Muscle layer of colon (tissue), 2 donors: ENCODE measurements at regions not wholly inside any gene's neighbourhood (a gene's known extent, or its start where the extent isn't known, plus 50 kb on each side); places are given as distances from the start of the nearest gene placed in this dataset.

Experiments
- H3K27ac ChIP-seq: one replicate; pipeline ENCODE4 v1.7.0; 2013; ENCODE audit warnings: low read depth, mild to moderate bottlenecking, low read length, moderate library complexity
- H3K27me3 ChIP-seq, 2 donors: one replicate each; pipeline ENCODE4 v1.7.0; 2013; ENCODE audit warnings: low read length in 2 of 2, mild to moderate bottlenecking in 2 of 2; ENCODE audit not compliant: insufficient read depth in 2 of 2, control insufficient read depth in 1 of 2
- H3K36me3 ChIP-seq: one replicate; pipeline ENCODE4 v1.7.0; 2013; ENCODE audit warnings: mild to moderate bottlenecking, low read length; ENCODE audit not compliant: insufficient read depth
- H3K4me1 ChIP-seq: one replicate; pipeline ENCODE4 v1.7.0; 2013; ENCODE audit warnings: mild to moderate bottlenecking, low read length; ENCODE audit not compliant: insufficient read depth
- H3K4me3 ChIP-seq, 2 donors: one replicate each; pipeline ENCODE4 v1.7.0; 2013; ENCODE audit warnings: low read length in 2 of 2, low read depth in 1 of 2, mild to moderate bottlenecking in 1 of 2, moderate library complexity in 1 of 2
- H3K9ac ChIP-seq: one replicate; pipeline ENCODE4 v1.7.0; 2013; ENCODE audit warnings: low read length
- H3K9me3 ChIP-seq: one replicate; pipeline ENCODE4 v1.7.0; 2013; ENCODE audit warnings: mild to moderate bottlenecking, low read length
- donor health status: abdominal sarcoma.
- donor health status: Adenocarcinoma of cecum.

DNA sequence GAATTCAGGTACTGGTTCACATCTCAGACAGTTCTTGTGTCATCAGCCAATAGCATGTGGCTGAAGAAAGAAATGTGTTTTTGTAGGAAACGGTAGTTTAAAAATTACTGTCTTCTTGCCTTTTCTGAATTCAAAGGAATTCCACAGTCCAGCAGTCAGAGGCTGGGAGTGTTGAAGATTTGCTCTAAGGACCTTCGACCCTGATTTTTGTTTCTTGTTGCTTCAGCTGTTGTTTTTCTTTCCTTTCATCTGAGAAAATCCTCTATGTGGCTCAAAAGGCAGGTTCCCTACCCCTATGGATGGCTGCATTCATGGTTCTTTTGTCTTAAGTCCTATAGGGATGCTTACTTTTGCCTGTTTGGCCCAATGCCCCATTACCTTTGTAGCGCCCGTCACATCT is 304.9 kb downstream of the TMEM167A start:
- no peaks in the 10 kb centered on the region for H3K4me1 ChIP-seq
- no peaks in the 10 kb centered on the region for H3K9me3 ChIP-seq
- H3K36me3 ChIP-seq, result no peaks in the 10 kb centered on the region
- H3K27ac ChIP-seq, result no peak overlapping the region
- no peak overlapping the region for H3K4me3 ChIP-seq
- H3K9ac ChIP-seq, result no peak overlapping the region
- no peaks in the 10 kb centered on the region for H3K27me3 ChIP-seq

DNA sequence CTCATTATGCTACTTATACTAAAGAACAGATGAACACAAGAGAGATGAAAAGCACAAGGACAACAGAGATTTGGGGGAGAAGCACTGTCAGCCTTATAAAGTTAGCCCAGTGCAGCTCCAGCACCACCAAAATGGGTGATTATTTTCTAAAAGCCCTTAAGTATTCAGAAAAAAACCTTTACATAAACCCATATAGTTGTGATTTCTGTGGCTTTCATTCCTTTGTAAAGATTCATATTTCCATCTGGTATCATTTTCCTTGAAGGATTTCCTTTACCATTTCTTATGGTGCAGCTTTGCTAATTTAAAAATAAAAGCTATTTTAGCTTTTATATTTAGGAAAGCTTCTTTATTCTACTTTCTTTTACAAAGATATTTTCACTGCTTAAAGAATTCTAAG is 311.0 kb downstream of the TMEM167A start:
- H3K27ac ChIP-seq, result no peak overlapping the region
- no peak overlapping the region for H3K4me3 ChIP-seq
- H3K9me3 ChIP-seq, result no peaks in the 10 kb centered on the region
- no peaks in the 10 kb centered on the region for H3K4me1 ChIP-seq
- no peaks in the 10 kb centered on the region for H3K27me3 ChIP-seq
- H3K36me3 ChIP-seq, result no peaks in the 10 kb centered on the region
- H3K9ac ChIP-seq, result no peak overlapping the region

DNA sequence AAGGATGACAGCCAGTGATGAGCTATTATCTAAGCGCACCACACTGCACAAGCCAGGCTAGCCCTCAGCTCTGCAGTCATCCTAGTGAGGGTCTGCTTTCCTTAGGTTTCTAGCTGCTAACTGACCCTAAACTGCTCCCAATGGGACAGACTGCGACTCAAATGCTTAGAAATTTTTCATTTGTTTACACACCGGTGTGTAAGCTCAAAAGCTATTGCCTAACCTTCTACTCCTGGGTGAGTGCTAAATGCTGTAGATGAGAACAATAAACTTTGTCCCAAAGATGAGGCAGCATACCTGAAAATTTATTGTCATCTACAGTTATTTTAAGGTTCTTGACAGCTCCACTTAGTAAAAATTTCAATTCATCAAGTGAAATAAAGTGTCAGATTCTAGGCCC is 311.4 kb downstream of the TMEM167A start:
- H3K9ac ChIP-seq, result no peak overlapping the region
- no peaks in the 10 kb centered on the region for H3K36me3 ChIP-seq
- H3K27ac ChIP-seq, result no peak overlapping the region
- H3K9me3 ChIP-seq, result no peaks in the 10 kb centered on the region
- no peak overlapping the region for H3K4me3 ChIP-seq
- no peaks in the 10 kb centered on the region for H3K27me3 ChIP-seq
- H3K4me1 ChIP-seq, result no peaks in the 10 kb centered on the region

DNA sequence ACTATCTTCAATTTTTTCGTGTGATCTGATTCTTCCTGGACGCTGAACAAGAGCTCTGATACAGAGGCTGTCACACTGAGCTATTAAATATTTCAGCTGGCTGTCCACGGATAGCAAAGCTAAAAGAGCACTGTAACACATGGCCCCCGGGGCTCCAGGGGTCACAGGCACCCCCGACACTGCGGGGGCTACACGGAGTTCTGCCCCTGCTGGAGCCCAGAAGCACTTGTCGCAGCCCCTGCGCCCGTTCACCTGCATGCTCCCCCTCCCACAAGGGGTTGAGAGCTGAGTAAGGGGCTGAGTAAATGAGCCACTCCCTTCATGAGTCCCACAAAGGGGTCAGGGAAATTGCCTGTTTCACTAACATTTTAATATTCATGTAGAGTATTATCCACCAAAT is 316.3 kb downstream of the TMEM167A start:
- H3K9ac ChIP-seq, result no peak overlapping the region
- H3K4me3 ChIP-seq, result no peak overlapping the region
- no peaks in the 10 kb centered on the region for H3K36me3 ChIP-seq
- H3K4me1 ChIP-seq, result no peaks in the 10 kb centered on the region
- no peaks in the 10 kb centered on the region for H3K9me3 ChIP-seq
- no peak overlapping the region for H3K27ac ChIP-seq
- no peaks in the 10 kb centered on the region for H3K27me3 ChIP-seq

DNA sequence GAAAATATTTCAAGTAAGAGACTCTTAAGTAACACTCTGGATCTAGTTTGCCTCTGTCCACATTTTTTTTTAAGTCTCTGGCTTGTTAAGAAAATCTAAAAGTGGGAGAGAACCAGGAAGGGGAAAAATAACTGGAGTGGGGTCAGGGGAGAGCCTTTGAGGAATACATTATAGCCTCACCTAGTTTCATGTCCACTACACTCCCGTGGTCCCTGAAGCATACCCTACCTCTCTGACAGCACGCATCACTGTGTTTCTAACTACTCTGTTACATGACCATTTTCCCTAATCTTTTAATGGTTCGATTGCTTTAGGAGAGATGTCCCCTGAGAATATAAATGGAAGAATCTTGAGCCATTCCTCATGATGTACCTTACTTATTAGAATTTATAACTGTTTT is 318.3 kb downstream of the TMEM167A start:
- H3K4me3 ChIP-seq, result no peak overlapping the region
- no peak overlapping the region for H3K9ac ChIP-seq
- H3K27me3 ChIP-seq, result no peaks in the 10 kb centered on the region
- H3K27ac ChIP-seq, result no peak overlapping the region
- no peaks in the 10 kb centered on the region for H3K36me3 ChIP-seq
- H3K9me3 ChIP-seq, result no peaks in the 10 kb centered on the region
- H3K4me1 ChIP-seq, result no peaks in the 10 kb centered on the region

DNA sequence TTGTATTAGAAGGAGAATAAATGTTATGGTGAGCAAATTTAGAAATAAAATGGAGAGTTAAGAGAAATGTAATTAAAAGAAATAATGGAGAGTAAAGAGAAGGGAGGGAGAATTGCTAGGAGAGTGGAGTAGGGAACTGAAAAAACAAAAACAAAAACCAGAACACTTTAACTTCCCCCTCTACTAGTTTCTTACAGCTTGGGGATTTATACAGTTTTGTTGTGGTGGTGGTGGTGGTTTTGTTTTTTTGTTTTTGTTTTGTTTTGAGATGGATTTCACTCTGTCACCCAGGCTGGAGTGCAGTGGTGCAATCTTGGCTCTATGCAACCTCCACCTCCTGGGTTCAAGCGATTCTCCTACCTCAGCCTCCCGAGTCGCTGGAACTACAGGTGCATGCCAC is 322.4 kb downstream of the TMEM167A start:
- no peaks in the 10 kb centered on the region for H3K36me3 ChIP-seq
- H3K27me3 ChIP-seq, result no peaks in the 10 kb centered on the region
- H3K9ac ChIP-seq, result no peak overlapping the region
- no peak overlapping the region for H3K27ac ChIP-seq
- no peak overlapping the region for H3K4me3 ChIP-seq
- H3K4me1 ChIP-seq, result no peaks in the 10 kb centered on the region
- no peaks in the 10 kb centered on the region for H3K9me3 ChIP-seq

GRCh38 chr5:82754036-82754746 is 323.0 kb downstream of the TMEM167A start:
- Histone ChIP-seq H3K27ac (no peak overlapping the region), H3K4me3 (no peak overlapping the region)

DNA sequence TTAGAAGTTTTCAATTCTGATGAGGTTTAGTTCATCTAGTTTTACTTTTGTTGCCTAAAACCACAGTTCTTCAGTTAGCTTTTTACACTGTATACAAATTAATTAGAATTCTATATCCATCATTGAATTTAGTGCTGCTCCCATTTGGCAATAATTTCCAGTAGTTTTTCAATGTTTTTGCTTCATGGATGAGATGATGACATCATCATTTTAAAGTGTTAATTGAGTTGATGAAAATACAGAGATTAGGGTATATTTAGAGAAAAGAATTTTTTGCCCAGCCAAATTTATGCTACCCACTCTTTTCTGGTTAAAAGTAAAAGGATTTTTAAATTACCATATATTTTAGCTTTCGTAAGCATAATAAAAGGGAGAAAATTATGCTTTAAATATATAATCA is 323.8 kb downstream of the TMEM167A start:
- H3K4me1 ChIP-seq, result peaks cover 8% of the 10 kb centered on the region
- H3K9ac ChIP-seq, result no peak overlapping the region
- no peaks in the 10 kb centered on the region for H3K27me3 ChIP-seq
- no peaks in the 10 kb centered on the region for H3K9me3 ChIP-seq
- H3K27ac ChIP-seq, result no peak overlapping the region
- H3K4me3 ChIP-seq, result no peak overlapping the region
- H3K36me3 ChIP-seq, result no peaks in the 10 kb centered on the region

More at GRCh38 chr5:82754036-82754746, 323.0 kb downstream of the TMEM167A start:
- H3K9ac ChIP-seq, result no peak overlapping the region
- H3K4me1 ChIP-seq, result peaks cover under 1% of the 10 kb centered on the region
- H3K36me3 ChIP-seq, result no peaks in the 10 kb centered on the region
- H3K9me3 ChIP-seq, result no peaks in the 10 kb centered on the region
- H3K27me3 ChIP-seq, result no peaks in the 10 kb centered on the region

DNA sequence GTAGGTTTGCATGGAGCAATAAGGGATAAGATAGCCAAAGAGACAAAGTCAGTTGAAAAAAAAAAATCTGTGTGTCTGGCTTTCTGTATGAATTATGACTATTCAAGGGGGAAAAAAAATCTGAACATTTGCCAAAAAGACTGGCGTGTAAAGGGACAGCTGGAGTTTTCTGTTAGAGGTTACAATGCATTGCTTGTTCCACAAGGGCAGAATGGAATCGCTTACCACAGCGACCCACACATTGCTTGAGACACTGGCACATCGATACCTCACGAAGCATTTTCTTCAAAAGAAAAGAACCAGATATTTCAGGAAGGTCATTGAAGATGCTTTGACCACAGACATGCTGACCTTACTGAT is 327.8 kb downstream of the TMEM167A start:
- H3K9ac ChIP-seq, result no peak overlapping the region
- H3K36me3 ChIP-seq, result no peaks in the 10 kb centered on the region
- H3K4me3 ChIP-seq, result no peak overlapping the region
- H3K4me1 ChIP-seq, result peaks cover 9% of the 10 kb centered on the region
- no peaks in the 10 kb centered on the region for H3K9me3 ChIP-seq
- no peaks in the 10 kb centered on the region for H3K27me3 ChIP-seq
- no peak overlapping the region for H3K27ac ChIP-seq

GRCh38 chr5:82748688-82749460 is 328.3 kb downstream of the TMEM167A start:
- H3K27ac ChIP-seq, result no peak overlapping the region
- H3K27me3 ChIP-seq, result no peaks in the 10 kb centered on the region
- no peaks in the 10 kb centered on the region for H3K36me3 ChIP-seq
- H3K4me3 ChIP-seq, result no peak overlapping the region
- no peak overlapping the region for H3K9ac ChIP-seq
- H3K9me3 ChIP-seq, result no peaks in the 10 kb centered on the region
- H3K4me1 ChIP-seq, result peaks cover 9% of the 10 kb centered on the region

- H3K9me3 ChIP-seq, result no peaks in the 10 kb centered on the region
- peaks cover 9% of the 10 kb centered on the region for H3K4me1 ChIP-seq
- H3K27ac ChIP-seq, result no peak overlapping the region
- no peaks in the 10 kb centered on the region for H3K36me3 ChIP-seq
- no peaks in the 10 kb centered on the region for H3K27me3 ChIP-seq
- no peak overlapping the region for H3K4me3 ChIP-seq
- H3K9ac ChIP-seq, result no peak overlapping the region
Observed at GRCh38 chr5:82747986-82748385, 329.2 kb downstream of the TMEM167A start.

GRCh38 chr5:82745016-82745415 is 332.2 kb downstream of the TMEM167A start:
- Histone ChIP-seq H3K9me3 (no peaks in the 10 kb centered on the region), H3K27me3 (no peaks in the 10 kb centered on the region), H3K27ac (no peak overlapping the region), H3K9ac (no peak overlapping the region), H3K4me1 (peaks cover 9% of the 10 kb centered on the region), H3K36me3 (no peaks in the 10 kb centered on the region), H3K4me3 (no peak overlapping the region)
